Suprapubic skin (tissue), 3 donors: ENCODE measurements at regions not wholly inside any gene's neighbourhood (a gene's known extent, or its start where the extent isn't known, plus 50 kb on each side); places are given as distances from the start of the nearest gene placed in this dataset.
"Not testable (repeated sequence)": the region's sequence is repeated elsewhere in the genome, so short reads cannot be mapped to it uniquely, and the experiment has no call there.

Experiments
- CTCF ChIP-seq, 2 donors: fragments of 200-600 bp in 1 of 2; fragments of 450-650 bp in 1 of 2; sonication (generic) in 1 of 2; IDR thresholded peaks; one replicate each; pipeline ENCODE4 v1.5.1; 2016 to 2019; ENCODE audit warnings: antibody characterized with exemption in 2 of 2, mild to moderate bottlenecking in 1 of 2, moderate library complexity in 1 of 2
- POLR2A ChIP-seq, 2 donors: fragments of 450-650 bp; IDR thresholded peaks; one replicate each; pipeline ENCODE4 v1.6.1; 2017; ENCODE audit warnings: antibody characterized with exemption in 2 of 2, mild to moderate bottlenecking in 2 of 2, moderate library complexity in 2 of 2

- TF ChIP-seq CTCF, POLR2A (IDR thresholded peaks at IDR 0.05): not testable (repeated sequence)
These were observed 184.6 kb downstream of the SPATA31A7 start for GRCh38 chr9:61374390-61374789.
